Gastroesophageal sphincter (tissue), 3 donors: ENCODE measurements at regions not wholly inside any gene's neighbourhood (a gene's known extent, or its start where the extent isn't known, plus 50 kb on each side); places are given as distances from the start of the nearest gene placed in this dataset.

Source experiments
- CTCF ChIP-seq, 4 experiments: fragments of 200-600 bp in 2 of 4; fragments of 450-650 bp in 2 of 4; sonication (generic) in 1 of 4; IDR thresholded peaks; one replicate each; pipeline ENCODE4 v1.5.1; 2017 to 2019; ENCODE audit warnings: antibody characterized with exemption in 4 of 4, mild to moderate bottlenecking in 2 of 4, moderate library complexity in 2 of 4
- EP300 ChIP-seq: sonication (generic); formaldehyde crosslinking; IDR thresholded peaks from one replicate; pipeline ENCODE4 v1.6.1; 2017; ENCODE audit warnings: antibody characterized with exemption, mild to moderate bottlenecking
- POLR2A ChIP-seq, 2 donors: fragments of 450-650 bp; IDR thresholded peaks; one replicate each; pipeline ENCODE4 v1.6.1; 2017; ENCODE audit warnings: antibody characterized with exemption in 2 of 2, mild to moderate bottlenecking in 2 of 2, moderate library complexity in 1 of 2
- POLR2AphosphoS5 ChIP-seq: sonication (generic); formaldehyde crosslinking; IDR thresholded peaks from one replicate; pipeline ENCODE4 v1.6.1; 2017; ENCODE audit warnings: antibody characterized with exemption

- TF ChIP-seq CTCF (IDR thresholded peaks at IDR 0.05): no peak
- TF ChIP-seq POLR2AphosphoS5: no peak
- TF ChIP-seq EP300: no peak
- TF ChIP-seq POLR2A (IDR thresholded peaks at IDR 0.05): no peak
Observed at GRCh38 chr6:79832723-79833122, 114.6 kb downstream of the ELOVL4 start.
